NB4 (cell line): ENCODE measurements at regions not wholly inside any gene's neighbourhood (a gene's known extent, or its start where the extent isn't known, plus 50 kb on each side); places are given as distances from the start of the nearest gene placed in this dataset.
A peak's percentile ranks its signal among the peaks of the same experiment; 100 is the strongest.

Experiments
- DNase-seq: peaks from one replicate; pipeline ENCODE4 v3.0.0; 2010; ENCODE audit warnings: low read depth
- H3K4me3 ChIP-seq: one replicate; pipeline ENCODE4 v1.5.1; 2011; ENCODE audit warnings: mild to moderate bottlenecking, low read depth, low read length, moderate library complexity
- MYC ChIP-seq: IDR thresholded peaks from 2 replicates; pipeline ENCODE4 v1.6.1; 2011; ENCODE audit warnings: low read depth, low read length
- POLR2A ChIP-seq: IDR thresholded peaks from 2 replicates; pipeline ENCODE4 v1.6.1; 2011; ENCODE audit warnings: mild to moderate bottlenecking; ENCODE audit not compliant: insufficient read length; ENCODE audit errors: extremely low read depth
- TF ChIP-seq, protein P1 (sequence below): IDR thresholded peaks from one replicate; pipeline ENCODE4 v1.5.1; 2012; ENCODE audit warnings: low read depth, low read length
- TF ChIP-seq, protein P2 (sequence below): IDR thresholded peaks from 2 replicates; pipeline ENCODE4 v1.6.1; 2011; ENCODE audit warnings: low read depth, low read length

DNA sequence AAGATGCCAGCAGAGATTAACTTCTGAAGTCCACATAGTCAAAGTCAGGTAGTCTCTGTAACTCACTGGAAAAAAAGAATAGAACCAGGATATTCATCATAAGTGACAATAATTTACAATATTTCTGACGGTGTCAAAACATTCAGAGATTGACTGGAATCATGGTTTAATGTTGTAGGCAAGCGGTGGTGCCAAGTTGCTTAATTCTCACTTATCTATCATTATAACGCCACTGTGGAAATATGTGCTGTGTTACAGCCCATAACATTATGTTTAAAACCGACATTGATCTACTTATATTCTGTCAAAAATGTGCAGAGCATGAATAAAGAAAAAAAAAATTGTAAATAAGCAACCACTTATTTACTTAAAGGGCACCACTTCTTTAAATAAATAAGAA, 801.7 kb downstream of the DIPK2A start:
- no peak for TF ChIP-seq POLR2A
- no peak for TF ChIP-seq MYC
- TF ChIP-seq, protein P1, sequence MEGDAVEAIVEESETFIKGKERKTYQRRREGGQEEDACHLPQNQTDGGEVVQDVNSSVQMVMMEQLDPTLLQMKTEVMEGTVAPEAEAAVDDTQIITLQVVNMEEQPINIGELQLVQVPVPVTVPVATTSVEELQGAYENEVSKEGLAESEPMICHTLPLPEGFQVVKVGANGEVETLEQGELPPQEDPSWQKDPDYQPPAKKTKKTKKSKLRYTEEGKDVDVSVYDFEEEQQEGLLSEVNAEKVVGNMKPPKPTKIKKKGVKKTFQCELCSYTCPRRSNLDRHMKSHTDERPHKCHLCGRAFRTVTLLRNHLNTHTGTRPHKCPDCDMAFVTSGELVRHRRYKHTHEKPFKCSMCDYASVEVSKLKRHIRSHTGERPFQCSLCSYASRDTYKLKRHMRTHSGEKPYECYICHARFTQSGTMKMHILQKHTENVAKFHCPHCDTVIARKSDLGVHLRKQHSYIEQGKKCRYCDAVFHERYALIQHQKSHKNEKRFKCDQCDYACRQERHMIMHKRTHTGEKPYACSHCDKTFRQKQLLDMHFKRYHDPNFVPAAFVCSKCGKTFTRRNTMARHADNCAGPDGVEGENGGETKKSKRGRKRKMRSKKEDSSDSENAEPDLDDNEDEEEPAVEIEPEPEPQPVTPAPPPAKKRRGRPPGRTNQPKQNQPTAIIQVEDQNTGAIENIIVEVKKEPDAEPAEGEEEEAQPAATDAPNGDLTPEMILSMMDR = no peak
- TF ChIP-seq, protein P2, sequence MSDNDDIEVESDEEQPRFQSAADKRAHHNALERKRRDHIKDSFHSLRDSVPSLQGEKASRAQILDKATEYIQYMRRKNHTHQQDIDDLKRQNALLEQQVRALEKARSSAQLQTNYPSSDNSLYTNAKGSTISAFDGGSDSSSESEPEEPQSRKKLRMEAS = no peak
- no peak overlapping the region for H3K4me3 ChIP-seq
- DNase-seq = no peak

DNA sequence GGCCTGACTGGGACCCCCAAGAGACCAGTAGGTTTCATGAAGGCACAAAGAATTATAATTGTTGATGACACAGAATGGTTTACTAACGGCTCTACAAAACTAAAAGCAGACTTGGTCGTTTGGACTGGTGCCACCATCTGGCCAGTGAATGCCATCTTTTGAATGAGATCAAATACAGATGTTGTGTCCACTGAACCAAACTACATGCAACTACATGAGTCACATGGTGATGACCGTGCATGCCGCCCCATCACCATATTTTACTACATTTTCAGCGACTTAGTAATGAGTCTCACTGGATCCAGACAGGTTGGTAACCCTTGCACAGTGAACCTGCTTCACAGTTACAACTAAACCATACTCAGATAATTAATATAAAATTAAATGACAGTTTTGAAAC, 803.3 kb downstream of the DIPK2A start:
- no peak overlapping the region for H3K4me3 ChIP-seq
- no peak for TF ChIP-seq POLR2A
- TF ChIP-seq, protein P1 = no peak
- TF ChIP-seq MYC = no peak
- TF ChIP-seq, protein P2 = no peak
- peak; percentile 3 for DNase-seq

DNA sequence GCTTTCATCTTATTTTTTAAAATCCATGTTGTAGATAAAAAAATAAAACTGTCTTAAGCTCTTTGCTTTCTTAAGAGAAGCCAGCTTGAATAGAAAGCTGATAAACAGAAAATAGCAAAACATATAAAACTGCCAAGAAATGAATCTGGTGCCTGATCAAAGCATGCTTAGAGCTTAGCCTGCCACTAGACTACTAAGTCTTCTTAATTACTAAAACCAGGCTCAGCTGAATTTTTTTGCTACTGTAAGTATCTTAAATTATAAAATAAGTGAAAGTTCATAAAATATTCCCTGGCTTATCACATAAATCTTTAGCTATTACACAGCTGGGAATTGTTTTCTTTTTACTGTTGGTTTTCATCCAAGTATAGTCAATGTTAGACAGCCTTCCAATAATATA, 803.9 kb downstream of the DIPK2A start:
- DNase-seq = no peak
- no peak for TF ChIP-seq MYC
- TF ChIP-seq POLR2A = no peak
- TF ChIP-seq, protein P1 = no peak
- TF ChIP-seq, protein P2 = no peak
- no peak overlapping the region for H3K4me3 ChIP-seq

DNA sequence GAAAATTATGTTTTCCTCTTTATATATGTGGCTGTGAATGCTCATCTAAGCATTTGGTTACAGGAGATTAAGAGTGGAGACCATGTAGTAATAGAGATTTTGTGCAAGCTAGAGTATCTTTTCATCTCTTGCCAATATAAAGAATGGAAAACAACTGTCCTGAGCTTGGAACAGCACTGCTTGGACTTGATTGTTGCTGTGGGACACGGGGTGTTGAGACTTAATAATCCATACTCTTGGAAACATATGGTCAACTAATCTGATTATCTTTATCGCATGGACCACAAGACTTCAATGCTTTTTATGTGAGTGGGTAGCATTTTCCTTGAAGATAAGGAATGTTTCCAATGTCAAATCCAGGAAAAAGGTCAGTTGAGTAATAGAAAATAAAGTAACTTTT, 806.3 kb downstream of the DIPK2A start:
- TF ChIP-seq, protein P1 = no peak
- no peak for TF ChIP-seq POLR2A
- TF ChIP-seq, protein P2 = no peak
- TF ChIP-seq MYC = no peak
- no peak for DNase-seq
- H3K4me3 ChIP-seq = no peak overlapping the region

DNA sequence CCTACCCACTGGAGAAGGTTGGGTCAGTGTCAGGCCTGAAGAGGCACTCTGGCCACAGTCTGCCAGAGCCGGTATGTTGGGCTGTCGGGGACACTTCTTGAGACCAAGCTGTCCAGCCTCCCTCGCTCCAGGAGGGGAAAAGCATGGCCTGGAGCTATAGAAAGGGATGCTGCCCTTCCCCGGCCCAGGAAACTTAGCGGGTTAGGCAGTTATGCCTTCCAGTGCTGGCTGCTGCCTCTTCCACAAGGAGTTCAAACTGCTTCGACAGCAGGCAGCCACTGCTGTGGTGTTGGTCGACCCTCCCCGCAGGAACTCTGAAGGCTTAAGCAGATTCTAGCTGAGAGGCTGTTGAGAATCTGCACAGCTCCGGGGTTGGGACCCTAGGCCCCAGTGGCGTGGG, 819.4 kb downstream of the DIPK2A start:
- H3K4me3 ChIP-seq = no peak overlapping the region
- TF ChIP-seq, protein P1 = no peak
- TF ChIP-seq MYC (no peak), POLR2A (no peak)
- TF ChIP-seq, protein P2 = no peak
- DNase-seq = no peak

DNA sequence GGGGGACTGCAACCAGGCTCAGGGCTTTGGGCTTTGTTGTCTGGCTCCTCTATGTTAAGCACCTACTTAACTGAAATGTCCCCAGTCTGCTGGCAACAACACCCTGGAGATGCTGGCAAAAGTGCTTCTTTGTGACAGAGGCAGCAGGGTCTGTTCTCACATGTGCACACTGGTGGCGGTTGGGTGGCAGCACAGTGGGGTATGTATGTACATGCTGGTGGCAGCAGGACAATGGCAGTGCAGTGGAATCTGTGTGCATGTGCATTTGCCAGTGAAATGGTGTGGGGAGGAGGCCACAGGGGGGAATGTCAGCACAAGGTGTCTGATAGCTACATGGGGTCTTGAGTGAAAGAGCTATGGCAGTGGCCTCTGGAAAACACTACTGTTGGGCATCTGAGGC, 830.3 kb downstream of the DIPK2A start:
- no peak overlapping the region for H3K4me3 ChIP-seq
- no peak for DNase-seq
- TF ChIP-seq, protein P1 = no peak
- TF ChIP-seq, protein P2 = no peak
- TF ChIP-seq MYC (no peak), POLR2A (no peak)
